ENCODE measurements at regions not wholly inside any gene's neighbourhood (a gene's known extent, or its start where the extent isn't known, plus 50 kb on each side); places are given as distances from the start of the nearest gene placed in this dataset.
A peak's percentile ranks its signal among the peaks of the same experiment; 100 is the strongest.

GRCh38 chr3:193850084-193850619 lies 257.1 kb downstream of the OPA1 start:
- no peak for DNase-seq (ENCODE audit: low read depth in 2 of 2)

GRCh38 chr3:193851428-193851847 lies 258.4 kb downstream of the OPA1 start:
- DNase-seq (ENCODE audit: low read depth in 2 of 2) = no peak

- no peak for DNase-seq (ENCODE audit: low read depth in 2 of 2)
Observed at GRCh38 chr3:193851941-193852674, 259.1 kb downstream of the OPA1 start.

GRCh38 chr3:193852901-193853300 lies 259.9 kb downstream of the OPA1 start:
- no peak for DNase-seq (ENCODE audit: low read depth in 2 of 2)

GRCh38 chr3:193853511-193854219 lies 260.7 kb downstream of the OPA1 start:
- DNase-seq (ENCODE audit: low read depth in 2 of 2) = no peak

- no peak for DNase-seq (ENCODE audit: low read depth in 2 of 2)
Observed at GRCh38 chr3:193857996-193858395, 265.0 kb downstream of the OPA1 start.

GRCh38 chr3:193859195-193859594 lies 266.2 kb downstream of the OPA1 start:
- DNase-seq (ENCODE audit: low read depth in 2 of 2) = no peak

GRCh38 chr3:193861012-193861411 lies 268.0 kb downstream of the OPA1 start:
- DNase-seq (ENCODE audit: low read depth in 2 of 2) = no peak

GRCh38 chr3:193862843-193863242 lies 269.8 kb downstream of the OPA1 start:
- no peak for DNase-seq (ENCODE audit: low read depth in 2 of 2)

- DNase-seq (ENCODE audit: low read depth in 2 of 2) = no peak
Observed at GRCh38 chr3:193863657-193864357, 270.8 kb downstream of the OPA1 start.

GRCh38 chr3:193865339-193865738 lies 270.6 kb upstream of the HES1 start:
- no peak for DNase-seq (ENCODE audit: low read depth in 2 of 2)

- no peak for DNase-seq (ENCODE audit: low read depth in 2 of 2)
Observed at GRCh38 chr3:193865896-193866480, 270.0 kb upstream of the HES1 start.

GRCh38 chr3:193868590-193868989 lies 267.4 kb upstream of the HES1 start:
- no peak for DNase-seq (ENCODE audit: low read depth in 2 of 2)

- peak in 1 of 2 donors; percentile 9 for DNase-seq (ENCODE audit: low read depth in 2 of 2)
Observed at GRCh38 chr3:193869221-193870201, 266.4 kb upstream of the HES1 start.

- DNase-seq (ENCODE audit: low read depth in 2 of 2) = no peak
Observed at GRCh38 chr3:193870376-193871219, 265.4 kb upstream of the HES1 start.

- DNase-seq (ENCODE audit: low read depth in 2 of 2) = no peak
Observed at GRCh38 chr3:193871220-193871485, 264.8 kb upstream of the HES1 start.

GRCh38 chr3:193872265-193872753 lies 263.6 kb upstream of the HES1 start:
- DNase-seq (ENCODE audit: low read depth in 2 of 2) = no peak

- no peak for DNase-seq (ENCODE audit: low read depth in 2 of 2)
Observed at GRCh38 chr3:193873426-193874201, 262.3 kb upstream of the HES1 start.

GRCh38 chr3:193874512-193874911 lies 261.4 kb upstream of the HES1 start:
- DNase-seq (ENCODE audit: low read depth in 2 of 2) = no peak
